HFFc6 (cell line): ENCODE measurements at regions not wholly inside any gene's neighbourhood (a gene's known extent, or its start where the extent isn't known, plus 50 kb on each side); places are given as distances from the start of the nearest gene placed in this dataset.
"Not testable (repeated sequence)": the region's sequence is repeated elsewhere in the genome, so short reads cannot be mapped to it uniquely, and the experiment has no call there.

Experiments used
- DNase-seq: peaks from one replicate; pipeline ENCODE4 v3.0.0-alpha.2; 2018
- H3K27ac Mint-ChIP-seq: 2 replicates; pipeline ENCODE4 v1.8.0; 2020; ENCODE audit warnings: mild to moderate bottlenecking, mixed read lengths
- H3K27me3 Mint-ChIP-seq: 2 replicates; pipeline ENCODE4 v1.8.0; 2021; ENCODE audit warnings: mild to moderate bottlenecking, moderate library complexity, mixed read lengths; ENCODE audit not compliant: insufficient read depth
- H3K36me3 Mint-ChIP-seq: 2 replicates; pipeline ENCODE4 v1.8.0; 2021; ENCODE audit warnings: low read depth, mixed read lengths
- H3K4me1 Mint-ChIP-seq: 2 replicates; pipeline ENCODE4 v1.8.0; 2020; ENCODE audit warnings: low read depth, mixed read lengths
- H3K4me3 Mint-ChIP-seq: 2 replicates; pipeline ENCODE4 v1.8.0; 2020; ENCODE audit warnings: mild to moderate bottlenecking, moderate library complexity, mixed read lengths
- H3K9me3 Mint-ChIP-seq: 2 replicates; pipeline ENCODE4 v1.8.0; 2020; ENCODE audit warnings: mild to moderate bottlenecking, mixed read lengths
- CTCF ChIP-seq: fragments of 200-600 bp; sonication (generic); IDR thresholded peaks from 2 replicates; pipeline ENCODE4 v1.5.0; 2021; ENCODE audit warnings: antibody characterized with exemption, mild to moderate bottlenecking

- peaks cover 9% of the 10 kb centered on the region; the same call in 1 of the 2 replicates for H3K27me3 Mint-ChIP-seq
- no peaks in the 10 kb centered on the region for H3K36me3 Mint-ChIP-seq
- peaks cover 16% of the 10 kb centered on the region; the same call in 1 of the 2 replicates for H3K9me3 Mint-ChIP-seq
- TF ChIP-seq CTCF: no peak
- DNase-seq: no peak
- no peaks in the 10 kb centered on the region for H3K4me1 Mint-ChIP-seq
- H3K27ac Mint-ChIP-seq: no peak overlapping the region
- H3K4me3 Mint-ChIP-seq: no peak overlapping the region
Observed at GRCh38 chr10:124196659-124197058, 103.3 kb upstream of the CHST15 start.

GRCh38 chr10:124194199-124194824 is 100.9 kb upstream of the CHST15 start:
- Mint-ChIP-seq H3K9me3 (peaks cover 22% of the 10 kb centered on the region; the same call in 1 of the 2 replicates), H3K27me3 (peaks cover 7% of the 10 kb centered on the region; the same call in 1 of the 2 replicates), H3K4me3 (no peak overlapping the region), H3K4me1 (no peaks in the 10 kb centered on the region), H3K27ac (no peak overlapping the region), H3K36me3 (no peaks in the 10 kb centered on the region)
- no peak for TF ChIP-seq CTCF
- DNase-seq: no peak

GRCh38 chr10:124193309-124193696 is 99.9 kb upstream of the CHST15 start:
- no peak overlapping the region for H3K4me3 Mint-ChIP-seq
- peaks cover 17% of the 10 kb centered on the region; the same call in 1 of the 2 replicates for H3K9me3 Mint-ChIP-seq
- H3K36me3 Mint-ChIP-seq: no peaks in the 10 kb centered on the region
- H3K27ac Mint-ChIP-seq: no peak overlapping the region
- no peak for DNase-seq
- TF ChIP-seq CTCF: no peak
- H3K4me1 Mint-ChIP-seq: no peaks in the 10 kb centered on the region
- peaks cover 4% of the 10 kb centered on the region; the same call in 1 of the 2 replicates for H3K27me3 Mint-ChIP-seq

- H3K9me3 Mint-ChIP-seq: peaks cover 17% of the 10 kb centered on the region; the same call in 1 of the 2 replicates
- TF ChIP-seq CTCF: peak; percentile 47; the same call in 1 of the 2 replicates
- H3K27me3 Mint-ChIP-seq, H3K27ac Mint-ChIP-seq, H3K4me1 Mint-ChIP-seq, H3K4me3 Mint-ChIP-seq, DNase-seq, H3K36me3 Mint-ChIP-seq: not testable (repeated sequence)
Observed at GRCh38 chr10:124192664-124193308, 99.4 kb upstream of the CHST15 start.

GRCh38 chr10:124190476-124190875 is 97.1 kb upstream of the CHST15 start:
- DNase-seq, H3K27ac Mint-ChIP-seq, H3K4me1 Mint-ChIP-seq, H3K4me3 Mint-ChIP-seq, H3K36me3 Mint-ChIP-seq, H3K27me3 Mint-ChIP-seq, H3K9me3 Mint-ChIP-seq: not testable (repeated sequence)

GRCh38 chr10:124186956-124187355 is 93.6 kb upstream of the CHST15 start:
- no peak for DNase-seq
- H3K36me3 Mint-ChIP-seq: no peaks in the 10 kb centered on the region
- H3K4me3 Mint-ChIP-seq: no peak overlapping the region
- peaks cover 20% of the 10 kb centered on the region; the same call in 1 of the 2 replicates for H3K9me3 Mint-ChIP-seq
- H3K27me3 Mint-ChIP-seq: peaks cover 16% of the 10 kb centered on the region; the same call in 1 of the 2 replicates
- H3K27ac Mint-ChIP-seq: no peak overlapping the region
- no peak for TF ChIP-seq CTCF
- H3K4me1 Mint-ChIP-seq: no peaks in the 10 kb centered on the region
